Adipocyte (in vitro differentiated cells): ENCODE measurements at regions not wholly inside any gene's neighbourhood (a gene's known extent, or its start where the extent isn't known, plus 50 kb on each side); places are given as distances from the start of the nearest gene placed in this dataset.
"Not testable (repeated sequence)": the region's sequence is repeated elsewhere in the genome, so short reads cannot be mapped to it uniquely, and the experiment has no call there.

Experiments
- DNase-seq: peaks from one replicate; pipeline ENCODE4 v3.0.0-alpha.2; 2015; ENCODE audit warnings: low read depth
- H3K27me3 ChIP-seq: replicated peaks from 2 replicates; pipeline ENCODE4 v1.7.0; 2013; ENCODE audit warnings: mild to moderate bottlenecking, low read length, moderate library complexity; ENCODE audit not compliant: control insufficient read depth, insufficient read depth
- H3K36me3 ChIP-seq: 2 replicates; pipeline ENCODE4 v1.7.0; 2013; ENCODE audit warnings: low read length, mild to moderate bottlenecking, moderate library complexity; ENCODE audit not compliant: control insufficient read depth, insufficient read depth, severe bottlenecking
- H3K4me1 ChIP-seq: 2 replicates; pipeline ENCODE4 v1.7.0; 2013; ENCODE audit warnings: mild to moderate bottlenecking, low read length, moderate library complexity; ENCODE audit not compliant: control insufficient read depth, insufficient read depth
- H3K4me3 ChIP-seq: 2 replicates; pipeline ENCODE4 v1.7.0; 2013; ENCODE audit warnings: mild to moderate bottlenecking, low read length, moderate library complexity
- H3K9ac ChIP-seq: 2 replicates; pipeline ENCODE4 v1.7.0; 2013; ENCODE audit warnings: mild to moderate bottlenecking, low read length, moderate library complexity
- H3K9me3 ChIP-seq: 2 replicates; pipeline ENCODE4 v1.7.0; 2013; ENCODE audit warnings: mild to moderate bottlenecking, low read length, moderate library complexity; ENCODE audit not compliant: control insufficient read depth

DNA sequence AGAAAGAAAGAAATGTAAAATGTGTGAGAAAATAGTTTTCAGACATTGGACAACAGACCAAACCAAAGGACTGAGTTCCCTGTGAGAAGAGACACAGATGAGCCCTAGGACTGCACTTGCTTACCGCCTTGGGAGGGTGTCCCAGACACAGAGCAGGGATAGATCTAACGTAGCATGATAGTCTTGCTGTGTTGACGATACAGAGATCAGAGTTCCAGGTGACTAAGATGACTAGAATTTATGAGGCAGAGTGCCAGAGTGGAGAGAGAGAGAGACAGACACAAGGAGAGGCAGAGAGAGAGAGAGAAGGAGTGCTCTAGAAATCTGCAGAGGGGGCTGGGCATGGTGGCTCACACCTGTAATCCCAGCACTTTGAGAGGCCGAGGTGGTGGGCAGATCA is 148.2 kb upstream of the LMNTD1 start:
- Histone ChIP-seq H3K36me3 (no peaks in the 10 kb centered on the region), H3K4me3 (no peak overlapping the region), H3K9me3 (peaks cover 9% of the 10 kb centered on the region), H3K27me3 (no peaks in the 10 kb centered on the region), H3K4me1 (peaks cover 16% of the 10 kb centered on the region), H3K9ac (no peak overlapping the region)
- no peak for DNase-seq

DNA sequence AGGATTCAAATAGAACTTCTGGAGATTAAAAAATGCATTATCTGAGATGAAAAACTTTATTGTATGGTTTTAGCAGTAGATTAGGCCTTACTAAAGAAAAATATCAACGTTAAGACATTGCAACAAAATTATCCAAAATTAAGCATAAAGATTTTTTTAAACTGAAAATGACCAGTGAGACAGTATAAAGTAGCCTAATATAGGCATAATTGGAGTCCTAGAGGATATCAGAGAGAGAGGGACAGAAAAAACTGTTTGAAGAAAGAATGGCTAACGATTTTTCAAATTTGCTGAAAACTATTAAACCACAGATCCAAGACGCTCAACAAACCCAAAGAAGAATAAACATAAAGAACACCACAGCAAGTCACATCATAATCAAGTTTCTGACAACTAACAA is 149.5 kb upstream of the LMNTD1 start:
- DNase-seq = no peak
- Histone ChIP-seq H3K27me3 (no peaks in the 10 kb centered on the region), H3K36me3 (no peaks in the 10 kb centered on the region), H3K4me3 (no peak overlapping the region), H3K9me3 (peaks cover 21% of the 10 kb centered on the region), H3K4me1 (peaks cover 16% of the 10 kb centered on the region), H3K9ac (no peak overlapping the region)

DNA sequence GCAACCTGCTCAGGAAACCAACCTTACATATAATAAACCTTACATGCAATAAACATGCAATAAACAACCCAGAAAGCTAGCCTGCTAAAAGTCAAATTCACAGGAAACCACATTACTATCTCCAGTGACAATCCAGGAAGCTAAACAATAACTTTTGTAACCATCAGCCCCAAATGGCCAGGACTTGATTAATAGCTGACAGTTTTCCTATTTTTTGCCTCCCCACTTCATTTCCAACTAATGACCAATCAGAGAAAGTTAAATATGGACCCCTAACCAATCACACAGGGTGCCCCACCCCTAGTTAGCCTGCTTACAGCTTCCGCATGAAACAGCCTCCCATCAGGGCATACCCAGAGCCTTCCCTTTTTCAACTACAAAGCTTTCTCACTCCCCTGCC is 152.2 kb upstream of the LMNTD1 start:
- no peak overlapping the region for H3K4me3 ChIP-seq
- DNase-seq = no peak

DNA sequence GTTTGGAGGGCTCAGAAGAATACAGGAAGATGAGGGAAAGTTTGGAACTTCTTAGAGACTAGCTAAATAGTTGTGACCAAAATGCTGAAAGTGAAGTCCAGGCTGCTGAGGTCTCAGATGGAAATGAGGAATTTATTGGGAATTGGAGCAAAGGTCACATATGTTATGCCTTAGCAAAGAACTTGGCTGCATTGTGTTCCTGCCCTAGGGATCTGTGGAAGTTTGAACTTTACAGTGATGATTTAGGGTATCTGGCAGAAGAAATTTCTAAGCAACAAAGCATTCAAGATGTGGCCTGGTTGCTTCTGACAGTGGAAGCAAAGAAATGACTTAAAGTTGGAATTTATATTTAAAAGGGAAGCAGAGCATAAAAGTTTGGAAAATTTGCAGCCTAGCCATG is 153.6 kb upstream of the LMNTD1 start:
- H3K9me3 ChIP-seq = peaks cover 44% of the 10 kb centered on the region
- not testable (repeated sequence) for H3K9ac ChIP-seq, H3K4me1 ChIP-seq

More for the DNA sequence above, 152.2 kb upstream of the LMNTD1 start:
- H3K4me1 ChIP-seq = no peaks in the 10 kb centered on the region
- peaks cover 34% of the 10 kb centered on the region for H3K9me3 ChIP-seq
- no peaks in the 10 kb centered on the region for H3K27me3 ChIP-seq
- H3K9ac ChIP-seq = no peak overlapping the region
- no peaks in the 10 kb centered on the region for H3K36me3 ChIP-seq

DNA sequence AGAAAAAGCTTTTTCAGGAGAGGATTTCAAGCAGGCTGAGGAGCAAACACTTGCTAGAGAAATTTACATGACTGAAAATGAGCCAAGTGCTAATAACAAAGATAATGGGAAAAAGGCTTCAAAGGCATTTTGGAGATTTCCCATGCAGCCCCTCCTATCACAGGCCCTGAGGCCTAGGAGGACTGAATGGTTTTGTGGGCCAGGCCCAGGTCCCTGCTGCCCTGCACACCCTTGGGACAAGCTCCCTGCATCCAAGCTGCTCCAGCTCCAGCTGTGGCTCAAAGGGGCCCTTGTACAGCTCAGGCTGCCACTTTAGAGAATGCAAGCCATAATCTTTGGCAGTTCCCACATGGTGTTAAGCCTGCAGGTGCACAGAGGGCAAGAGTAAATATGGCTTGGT is 154.0 kb upstream of the LMNTD1 start:
- H3K4me3 ChIP-seq = peak overlapping the region; percentile 4
- H3K27me3 ChIP-seq = no peaks in the 10 kb centered on the region
- DNase-seq = no peak
- H3K9ac ChIP-seq = no peak overlapping the region
- H3K36me3 ChIP-seq = no peaks in the 10 kb centered on the region
- H3K9me3 ChIP-seq = peaks cover 44% of the 10 kb centered on the region
- no peaks in the 10 kb centered on the region for H3K4me1 ChIP-seq

More for the DNA sequence above, 153.6 kb upstream of the LMNTD1 start:
- H3K4me3 ChIP-seq, H3K36me3 ChIP-seq, DNase-seq, H3K27me3 ChIP-seq: not testable (repeated sequence)

DNA sequence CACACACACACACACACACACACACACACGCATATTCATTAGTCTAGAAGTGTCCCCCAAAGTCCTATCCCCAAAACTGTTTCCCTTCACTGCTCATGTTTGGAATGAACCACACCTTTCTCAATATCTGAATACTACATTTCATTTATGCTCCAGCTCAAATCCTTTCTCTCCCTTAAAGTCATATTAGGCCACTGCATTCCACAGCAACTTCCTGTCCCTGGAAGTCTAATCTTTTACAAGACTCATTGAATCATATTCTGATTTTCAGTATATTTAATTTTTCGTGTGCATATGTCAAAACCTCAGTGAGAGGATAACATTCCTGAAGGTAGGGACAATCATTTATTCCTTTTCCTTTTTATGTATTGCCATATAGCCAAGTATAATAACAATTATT is 155.6 kb upstream of the LMNTD1 start:
- no peaks in the 10 kb centered on the region for H3K27me3 ChIP-seq
- peaks cover 38% of the 10 kb centered on the region for H3K9me3 ChIP-seq
- peak overlapping the region; percentile 3 for H3K4me3 ChIP-seq
- no peak for DNase-seq
- no peak overlapping the region for H3K9ac ChIP-seq
- H3K36me3 ChIP-seq = no peaks in the 10 kb centered on the region
- no peaks in the 10 kb centered on the region for H3K4me1 ChIP-seq

DNA sequence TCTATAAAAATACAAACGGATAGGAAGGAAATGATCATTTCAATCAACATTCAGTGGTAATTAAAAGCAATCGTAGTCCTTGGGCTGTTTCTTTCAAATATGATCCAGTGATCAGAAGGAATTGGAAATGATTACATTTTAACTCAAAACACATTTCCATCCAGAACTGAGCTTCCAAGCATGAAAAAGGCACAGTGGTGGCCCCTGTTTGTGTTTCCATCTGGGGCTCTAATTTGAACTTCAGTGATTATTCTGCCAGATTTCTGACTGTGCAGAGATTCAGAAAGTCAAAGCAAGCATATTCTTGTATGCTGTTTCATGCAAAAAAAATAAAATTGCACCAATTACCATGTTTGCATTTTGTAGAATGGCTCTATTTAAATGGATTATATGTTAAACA is 157.0 kb upstream of the LMNTD1 start:
- H3K9me3 ChIP-seq = peaks cover 38% of the 10 kb centered on the region
- no peaks in the 10 kb centered on the region for H3K27me3 ChIP-seq
- DNase-seq = no peak
- no peak overlapping the region for H3K4me3 ChIP-seq
- no peak overlapping the region for H3K9ac ChIP-seq
- no peaks in the 10 kb centered on the region for H3K36me3 ChIP-seq
- H3K4me1 ChIP-seq = peaks cover 14% of the 10 kb centered on the region

DNA sequence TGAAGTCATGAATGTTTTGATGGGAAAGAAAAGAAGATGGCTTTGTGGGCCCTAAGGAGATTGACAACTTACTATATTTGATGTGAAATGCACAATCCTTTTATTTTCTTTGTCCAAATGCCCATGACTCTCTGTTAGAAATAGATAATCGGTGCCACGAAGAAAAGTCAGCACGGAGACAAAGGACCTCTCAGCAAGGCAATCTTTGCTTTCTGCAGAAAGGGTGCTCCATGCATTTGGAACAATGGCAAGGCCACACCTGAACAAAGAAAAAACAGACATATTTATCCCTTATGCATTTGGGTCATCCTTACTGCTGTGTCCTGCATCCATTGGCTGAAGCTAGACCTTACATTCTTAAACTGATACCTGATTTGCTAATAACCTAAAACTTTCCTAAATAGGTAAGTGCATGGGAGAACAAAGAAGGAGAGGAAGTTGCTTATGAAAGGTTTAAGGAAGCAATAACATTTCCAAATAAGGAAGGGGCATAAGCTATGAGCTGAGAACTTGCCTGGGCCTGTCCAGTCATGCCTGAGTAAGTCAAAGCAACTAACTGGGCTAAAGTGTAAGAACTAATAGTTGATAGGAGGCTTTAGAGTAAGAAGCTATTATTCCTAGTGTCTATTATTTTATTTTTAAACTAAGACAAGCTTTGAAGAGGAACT is 158.0 kb upstream of the LMNTD1 start:
- Histone ChIP-seq H3K4me1 (peaks cover 22% of the 10 kb centered on the region), H3K4me3 (peak overlapping the region; percentile 1), H3K9me3 (peaks cover 37% of the 10 kb centered on the region)
- not testable (repeated sequence) for H3K36me3 ChIP-seq, H3K9ac ChIP-seq, DNase-seq, H3K27me3 ChIP-seq

DNA sequence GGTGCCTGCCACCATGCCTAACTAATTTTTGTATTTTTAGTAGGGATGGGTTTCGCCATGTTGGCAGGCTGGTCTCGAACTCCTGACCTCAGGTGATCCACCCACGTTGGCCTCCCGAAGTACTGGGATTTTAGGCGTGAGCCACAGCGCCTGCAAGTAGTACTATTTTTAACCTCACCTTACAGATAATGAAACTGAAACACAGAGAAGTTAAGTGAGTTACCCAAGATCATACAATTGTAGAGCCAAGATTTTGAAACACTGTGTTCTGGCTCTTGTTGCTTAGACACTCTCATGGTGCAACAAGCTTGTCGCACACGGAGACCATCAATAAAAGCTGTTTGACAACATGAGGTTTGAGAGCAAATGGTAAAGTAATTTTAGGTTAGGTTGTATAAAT is 159.1 kb upstream of the LMNTD1 start:
- DNase-seq = no peak
- Histone ChIP-seq H3K4me3 (no peak overlapping the region), H3K9ac (no peak overlapping the region), H3K4me1 (peaks cover 22% of the 10 kb centered on the region), H3K9me3 (peaks cover 26% of the 10 kb centered on the region), H3K27me3 (no peaks in the 10 kb centered on the region), H3K36me3 (no peaks in the 10 kb centered on the region)

DNA sequence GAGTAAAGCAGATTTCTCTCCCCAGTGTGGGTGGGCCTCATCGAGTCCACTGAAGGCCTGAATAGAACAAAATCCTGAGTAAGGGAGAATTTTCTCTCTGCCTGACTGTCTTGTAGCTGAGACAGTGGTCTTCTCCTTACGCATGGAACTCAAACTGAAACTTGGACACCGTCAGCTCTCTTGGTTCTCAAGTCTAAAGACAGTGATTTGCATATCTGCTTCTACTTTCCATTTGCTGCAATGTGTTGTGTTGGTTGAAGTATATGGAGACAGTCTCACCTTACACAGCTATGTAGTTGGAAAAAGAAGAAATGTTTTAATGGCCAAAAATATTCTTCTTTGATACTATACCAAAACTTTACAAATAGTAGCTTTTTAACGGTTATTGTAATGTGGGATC is 160.2 kb upstream of the LMNTD1 start:
- Histone ChIP-seq H3K9me3 (peaks cover 15% of the 10 kb centered on the region), H3K4me3 (no peak overlapping the region), H3K9ac (no peak overlapping the region), H3K4me1 (peaks cover 28% of the 10 kb centered on the region), H3K27me3 (no peaks in the 10 kb centered on the region), H3K36me3 (no peaks in the 10 kb centered on the region)
- DNase-seq = no peak

DNA sequence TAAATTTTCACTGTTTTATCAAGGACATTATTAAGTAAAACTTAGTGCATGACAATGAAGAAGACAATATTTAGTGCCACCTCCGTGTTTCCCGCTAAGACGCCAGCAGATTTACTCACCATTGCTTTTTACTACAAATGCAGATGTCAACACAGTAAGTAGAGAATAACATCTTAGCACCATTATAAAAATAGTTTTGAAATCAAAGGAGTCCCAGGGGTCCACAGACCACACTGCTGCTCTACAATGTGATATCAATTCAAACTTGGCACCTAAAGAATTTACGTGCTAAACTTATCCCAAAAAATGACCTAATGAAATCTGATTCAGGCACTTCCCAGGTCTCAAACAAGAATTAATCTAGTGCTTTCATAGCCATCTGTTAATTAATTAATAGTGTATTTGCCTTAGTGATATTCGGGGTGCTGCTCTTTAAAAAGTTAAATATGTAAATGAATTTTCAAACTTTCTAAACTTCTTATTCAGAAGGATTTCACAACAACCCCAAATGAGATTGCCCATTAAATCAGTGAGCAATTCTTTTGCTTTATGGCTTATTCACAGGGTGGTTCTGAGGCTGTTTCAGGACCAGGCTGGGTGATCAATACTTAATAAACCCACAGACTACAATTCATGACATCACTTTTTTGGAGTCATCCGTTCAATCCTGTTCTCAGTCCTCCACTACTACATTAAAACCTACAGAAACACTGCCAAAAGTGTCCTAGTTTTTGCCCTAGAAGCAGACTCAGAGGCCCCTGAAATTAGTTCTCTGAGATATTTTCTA is 161.3 kb upstream of the LMNTD1 start:
- Histone ChIP-seq H3K9ac (peak overlapping the region; percentile 53), H3K27me3 (no peaks in the 10 kb centered on the region), H3K9me3 (peaks cover 11% of the 10 kb centered on the region), H3K4me1 (peaks cover 32% of the 10 kb centered on the region), H3K4me3 (peak overlapping the region; percentile 67), H3K36me3 (no peaks in the 10 kb centered on the region)
- no peak for DNase-seq
